BLaER1 treated with 17β-estradiol and CSF1 and Interleukin-3, amounts not matched to agents 10 nM and 100 nM (cell line): ENCODE measurements at regions not wholly inside any gene's neighbourhood (a gene's known extent, or its start where the extent isn't known, plus 50 kb on each side); places are given as distances from the start of the nearest gene placed in this dataset.
A peak's percentile ranks its signal among the peaks of the same experiment; 100 is the strongest.
"Not testable (repeated sequence)": the region's sequence is repeated elsewhere in the genome, so short reads cannot be mapped to it uniquely, and the experiment has no call there.

Source experiments
- H3K27ac ChIP-seq, 11 experiments: shearing (Covaris generic); formaldehyde crosslinking; 2 replicates each; pipeline ENCODE4 v1.8.1; 2022
- H3K27me3 ChIP-seq, 11 experiments: shearing (Covaris generic); formaldehyde crosslinking; 2 replicates each; pipeline ENCODE4 v1.8.1; 2022
- H3K36me3 ChIP-seq, 11 experiments: shearing (Covaris generic); formaldehyde crosslinking; 2 replicates each; pipeline ENCODE4 v1.8.1; 2022
- H3K4me1 ChIP-seq, 10 experiments: shearing (Covaris generic); formaldehyde crosslinking; 2 replicates each; pipeline ENCODE4 v1.8.1; 2022
- H3K4me2 ChIP-seq, 11 experiments: shearing (Covaris generic); formaldehyde crosslinking; 2 replicates each; pipeline ENCODE4 v1.8.1; 2022
- H3K4me3 ChIP-seq, 10 experiments: shearing (Covaris generic); formaldehyde crosslinking; 2 replicates each; pipeline ENCODE4 v1.8.1; 2022
- H3K9ac ChIP-seq, 11 experiments: shearing (Covaris generic); formaldehyde crosslinking; 2 replicates each; pipeline ENCODE4 v1.8.1; 2022
- H3K9me3 ChIP-seq, 11 experiments: shearing (Covaris generic); formaldehyde crosslinking; replicated peaks in 1 of 11; 2 replicates each; pipeline ENCODE4 v1.8.1; 2022
- H4K20me1 ChIP-seq, 11 experiments: shearing (Covaris generic); formaldehyde crosslinking; 2 replicates each; pipeline ENCODE4 v1.8.1; 2022
- Cebpa-rat ChIP-seq, 11 experiments: shearing (Covaris generic); IDR thresholded peaks; 2 replicates each; pipeline ENCODE4 v1.8.1; 2022

DNA sequence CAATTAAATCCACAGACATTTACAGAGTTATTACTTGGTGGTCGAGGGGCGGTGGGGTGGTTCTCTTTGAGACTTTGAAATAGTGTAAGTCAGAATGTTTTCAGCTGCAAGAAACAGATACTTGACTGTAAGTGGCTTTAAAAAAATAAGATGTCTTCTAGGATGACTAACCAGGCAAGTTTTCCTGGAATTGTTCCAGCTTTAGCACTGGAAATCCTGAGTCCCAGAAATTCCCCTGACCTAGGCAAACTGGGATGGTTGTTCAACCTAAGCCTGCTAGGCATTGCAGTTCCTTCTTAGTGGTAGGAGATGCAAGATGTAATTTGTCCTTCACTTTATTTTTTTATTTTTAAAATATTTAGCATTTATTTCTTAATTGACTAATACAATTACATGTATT, 169.5 kb upstream of the POC5 start:
- no peak for TF ChIP-seq Cebpa-rat (IDR thresholded peaks at IDR 0.05)
- H4K20me1 ChIP-seq = no peaks in the 10 kb centered on the region
- H3K4me3 ChIP-seq = no peak overlapping the region
- peaks cover 0 to 8% (median 0%) of the 10 kb centered on the region in 10 experiments; a peak in 4 of 20 replicates for H3K4me1 ChIP-seq
- no peak overlapping the region for H3K27ac ChIP-seq
- no peaks in the 10 kb centered on the region for H3K27me3 ChIP-seq
- no peaks in the 10 kb centered on the region for H3K36me3 ChIP-seq
- no peaks in the 10 kb centered on the region for H3K9me3 ChIP-seq
- H3K4me2 ChIP-seq = peak overlapping the region in 2 of 11 experiments; percentile 11 to 27; a peak in 1 of 22 replicates
- H3K9ac ChIP-seq = no peak overlapping the region

- H3K27me3 ChIP-seq = no peaks in the 10 kb centered on the region
Measured at GRCh38 chr5:75885849-75886596, 168.8 kb upstream of the POC5 start.

DNA sequence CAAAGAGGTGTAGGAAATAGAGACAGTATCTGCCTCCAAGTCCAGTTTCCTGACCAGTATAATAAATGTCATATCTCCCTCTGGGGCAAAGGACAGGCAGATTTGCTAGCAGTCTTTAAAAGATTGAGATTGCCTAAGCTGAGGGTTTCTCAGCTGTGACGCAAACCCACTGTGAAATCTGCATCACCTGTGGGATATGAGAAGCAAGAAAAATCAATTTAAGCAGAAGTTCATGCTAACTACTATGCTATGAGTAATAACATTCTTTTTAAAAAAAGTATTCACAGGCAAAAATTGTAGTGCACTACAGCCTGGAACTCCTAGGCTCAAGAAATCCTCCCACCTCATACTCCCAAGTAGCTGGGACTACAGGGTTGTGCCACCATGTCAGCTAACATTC, 168.1 kb upstream of the POC5 start:
- H3K36me3 ChIP-seq = no peaks in the 10 kb centered on the region
- H3K4me2 ChIP-seq = no peak overlapping the region
- H3K9ac ChIP-seq = no peak overlapping the region
- no peaks in the 10 kb centered on the region for H4K20me1 ChIP-seq
- no peak overlapping the region for H3K4me3 ChIP-seq
- peaks cover 0 to 8% (median 0%) of the 10 kb centered on the region in 10 experiments; a peak in 4 of 20 replicates for H3K4me1 ChIP-seq
- no peak overlapping the region for H3K27ac ChIP-seq
- peaks cover under 1 to 10% (median 7%) of the 10 kb centered on the region in 11 experiments; a peak in 12 of 22 replicates for H3K9me3 ChIP-seq
- no peaks in the 10 kb centered on the region for H3K27me3 ChIP-seq
- TF ChIP-seq Cebpa-rat (IDR thresholded peaks at IDR 0.05) = no peak

More at GRCh38 chr5:75885849-75886596, 168.8 kb upstream of the POC5 start:
- Histone ChIP-seq H4K20me1 (no peaks in the 10 kb centered on the region), H3K4me1 (peaks cover 0 to 8% (median 0%) of the 10 kb centered on the region in 10 experiments; a peak in 4 of 20 replicates), H3K4me3 (no peak overlapping the region), H3K9me3 (peaks cover 0 to 3% (median under 1%) of the 10 kb centered on the region in 11 experiments; a peak in 3 of 22 replicates), H3K27ac (no peak overlapping the region), H3K4me2 (peak overlapping the region in 1 of 11 experiments; percentile 11; a peak in 1 of 22 replicates), H3K36me3 (no peaks in the 10 kb centered on the region), H3K9ac (no peak overlapping the region)
- TF ChIP-seq Cebpa-rat (IDR thresholded peaks at IDR 0.05) = no peak

- no peak overlapping the region for H3K4me2 ChIP-seq
- H3K4me3 ChIP-seq = no peak overlapping the region
- H3K4me1 ChIP-seq = no peaks in the 10 kb centered on the region
- peaks cover 0 to 6% (median 0%) of the 10 kb centered on the region in 11 experiments; a peak in 4 of 22 replicates for H3K9me3 ChIP-seq
- no peak for TF ChIP-seq Cebpa-rat (IDR thresholded peaks at IDR 0.05)
- no peaks in the 10 kb centered on the region for H3K27me3 ChIP-seq
- no peaks in the 10 kb centered on the region for H3K36me3 ChIP-seq
- no peaks in the 10 kb centered on the region for H4K20me1 ChIP-seq
- no peak overlapping the region for H3K9ac ChIP-seq
- no peak overlapping the region for H3K27ac ChIP-seq
Measured at GRCh38 chr5:75869891-75870290, 152.7 kb upstream of the POC5 start.

DNA sequence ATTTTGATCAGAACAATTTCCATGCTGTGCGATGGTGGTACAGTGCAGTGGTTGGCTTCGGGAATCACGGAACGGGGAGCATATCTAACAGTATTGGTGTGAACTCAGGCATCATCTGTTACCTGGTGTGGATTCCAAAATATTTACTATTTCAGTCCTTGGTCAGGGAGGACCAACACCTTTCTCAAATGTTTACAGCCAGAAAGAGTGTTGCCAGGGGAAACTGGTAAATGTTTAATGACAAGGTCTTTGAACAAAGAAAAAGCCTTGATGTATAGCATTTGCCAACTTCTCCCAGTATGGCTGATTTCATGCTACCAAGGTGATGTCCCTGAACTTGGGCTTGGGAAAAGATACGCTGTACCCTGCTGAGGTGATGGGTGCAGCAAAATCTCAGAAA, 145.6 kb upstream of the POC5 start:
- Histone ChIP-seq H4K20me1 (no peaks in the 10 kb centered on the region), H3K36me3 (no peaks in the 10 kb centered on the region), H3K4me2 (no peak overlapping the region), H3K4me3 (no peak overlapping the region), H3K9me3 (peaks cover 0 to 11% (median 0%) of the 10 kb centered on the region in 11 experiments; a peak in 6 of 22 replicates), H3K9ac (no peak overlapping the region), H3K27ac (no peak overlapping the region), H3K4me1 (no peaks in the 10 kb centered on the region), H3K27me3 (no peaks in the 10 kb centered on the region)
- no peak for TF ChIP-seq Cebpa-rat (IDR thresholded peaks at IDR 0.05)

- H3K9me3 ChIP-seq = peaks cover 0 to 11% (median 0%) of the 10 kb centered on the region in 11 experiments; a peak in 6 of 22 replicates
- H3K27ac ChIP-seq, H3K4me2 ChIP-seq, H4K20me1 ChIP-seq, H3K27me3 ChIP-seq, H3K4me3 ChIP-seq, H3K4me1 ChIP-seq, H3K36me3 ChIP-seq, H3K9ac ChIP-seq: not testable (repeated sequence)
Measured at GRCh38 chr5:75859621-75860020, 142.4 kb upstream of the POC5 start.

DNA sequence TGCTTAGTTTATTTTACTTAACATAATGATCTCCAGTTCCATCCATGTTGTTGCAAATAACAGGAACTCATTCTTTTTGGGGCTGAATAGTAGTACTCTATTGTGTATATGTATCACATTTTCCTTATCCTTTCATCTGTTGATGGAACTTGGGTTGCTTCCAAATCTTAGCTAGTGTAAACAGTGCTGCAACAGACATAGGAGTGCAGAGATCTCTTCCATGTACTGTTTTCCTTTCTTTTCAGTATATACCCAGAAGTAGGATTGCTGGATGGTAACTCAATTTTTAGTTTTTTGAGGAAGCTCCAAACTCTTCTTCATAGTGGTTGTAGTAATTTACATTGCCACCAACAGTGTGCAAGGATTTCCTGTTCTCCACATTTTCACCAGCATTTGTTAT, 138.8 kb upstream of the POC5 start:
- Histone ChIP-seq H3K9ac (no peak overlapping the region), H3K27me3 (no peaks in the 10 kb centered on the region), H3K4me3 (no peak overlapping the region), H3K9me3 (peaks cover 0 to 11% (median 0%) of the 10 kb centered on the region in 11 experiments; a peak in 6 of 22 replicates), H3K36me3 (no peaks in the 10 kb centered on the region), H4K20me1 (no peaks in the 10 kb centered on the region), H3K4me2 (no peak overlapping the region), H3K27ac (no peak overlapping the region), H3K4me1 (no peaks in the 10 kb centered on the region)
- no peak for TF ChIP-seq Cebpa-rat (IDR thresholded peaks at IDR 0.05)

DNA sequence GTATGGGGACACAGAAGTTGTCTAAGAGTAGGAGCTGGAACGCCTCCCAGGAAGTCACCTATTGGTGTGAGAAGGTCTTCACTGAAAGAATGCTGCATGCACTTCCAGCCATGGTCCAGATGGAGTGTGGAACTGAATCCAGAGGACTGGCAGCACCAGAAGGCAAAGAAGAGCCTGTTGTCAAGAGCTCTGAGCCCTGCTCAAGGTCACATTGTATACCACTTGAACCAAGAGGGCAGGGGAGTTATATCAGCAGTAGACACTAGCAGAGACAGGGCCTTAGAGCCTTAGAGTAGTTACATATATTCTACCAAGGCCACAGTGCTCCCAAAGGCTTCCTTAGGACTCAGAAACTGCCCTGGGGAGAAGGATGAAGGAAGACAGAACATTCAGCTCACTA, 130.8 kb upstream of the POC5 start:
- H3K27ac ChIP-seq = peak overlapping the region in 1 of 11 experiments; percentile 4; a peak in 2 of 22 replicates
- H3K36me3 ChIP-seq = no peaks in the 10 kb centered on the region
- peak overlapping the region; percentile 37 to 80 (median 59) for H3K4me2 ChIP-seq
- no peaks in the 10 kb centered on the region for H3K27me3 ChIP-seq
- H3K9ac ChIP-seq = no peak overlapping the region
- H3K9me3 ChIP-seq = no peaks in the 10 kb centered on the region
- H3K4me3 ChIP-seq = no peak overlapping the region
- TF ChIP-seq Cebpa-rat (IDR thresholded peaks at IDR 0.05) = no peak
- peaks cover 13 to 31% (median 24%) of the 10 kb centered on the region in 10 experiments for H3K4me1 ChIP-seq
- no peaks in the 10 kb centered on the region for H4K20me1 ChIP-seq

GRCh38 chr5:75847561-75848021, 130.4 kb upstream of the POC5 start:
- Histone ChIP-seq H3K27ac (peak overlapping the region in 1 of 11 experiments; percentile 4; a peak in 2 of 22 replicates), H3K9me3 (no peaks in the 10 kb centered on the region), H3K36me3 (no peaks in the 10 kb centered on the region), H3K4me3 (no peak overlapping the region), H4K20me1 (no peaks in the 10 kb centered on the region), H3K27me3 (no peaks in the 10 kb centered on the region), H3K4me2 (peak overlapping the region; percentile 37 to 80 (median 59)), H3K9ac (no peak overlapping the region), H3K4me1 (peaks cover 13 to 31% (median 24%) of the 10 kb centered on the region in 10 experiments)
- TF ChIP-seq Cebpa-rat (IDR thresholded peaks at IDR 0.05) = no peak
